Calu3 (cell line): ENCODE measurements at regions not wholly inside any gene's neighbourhood (a gene's known extent, or its start where the extent isn't known, plus 50 kb on each side); places are given as distances from the start of the nearest gene placed in this dataset.

ENCODE experiments used
- BruUV-seq: library from RNA; stranded (reverse); fragments of 400-500 nt; replicated peaks from 2 replicates; lab custom pipeline; 2021; lab: Mats Ljungman, UMichigan
- CTCF ChIA-PET: fragments of 300-600 bp; sonication (Branson Sonifier 250); formaldehyde crosslinking; loops from one replicate; lab custom pipeline; 2022; ENCODE audit warnings: antibody characterized with exemption; lab: Charles Lee
- DNase-seq: peaks from one replicate; pipeline ENCODE4 v3.0.0; 2022
- H3K27ac Mint-ChIP-seq: one replicate; pipeline ENCODE4 v1.8.0; 2022; ENCODE audit warnings: mixed read lengths; ENCODE audit not compliant: unreplicated experiment
- H3K27me3 Mint-ChIP-seq: one replicate; pipeline ENCODE4 v1.8.0; 2022; ENCODE audit warnings: mixed read lengths; ENCODE audit not compliant: unreplicated experiment
- H3K36me3 Mint-ChIP-seq: one replicate; pipeline ENCODE4 v1.8.0; 2022; ENCODE audit warnings: mild to moderate bottlenecking, moderate library complexity, mixed read lengths; ENCODE audit not compliant: insufficient read depth, unreplicated experiment
- H3K4me1 Mint-ChIP-seq: one replicate; pipeline ENCODE4 v1.8.0; 2022; ENCODE audit warnings: mild to moderate bottlenecking, low read depth, mixed read lengths; ENCODE audit not compliant: unreplicated experiment
- H3K4me3 Mint-ChIP-seq: one replicate; pipeline ENCODE4 v1.8.0; 2022; ENCODE audit warnings: mild to moderate bottlenecking, low read depth, moderate library complexity, mixed read lengths; ENCODE audit not compliant: unreplicated experiment
- H3K9me3 Mint-ChIP-seq: one replicate; pipeline ENCODE4 v1.8.0; 2022; ENCODE audit warnings: low read depth, mixed read lengths; ENCODE audit not compliant: unreplicated experiment
- CTCF ChIP-seq: fragments of 200-600 bp; IDR thresholded peaks from one replicate; pipeline ENCODE4 v1.8.0; 2022; ENCODE audit warnings: antibody characterized with exemption; ENCODE audit not compliant: unreplicated experiment
- intact Hi-C: fragments of 100-400 bp; cut with micrococcal nuclease; formaldehyde crosslinking; loops from one replicate; pipeline ENCODE4 v1.10.0; 2022; ENCODE audit not compliant: unreplicated experiment

- Mint-ChIP-seq H3K36me3 (no peaks in the 10 kb centered on the region), H3K9me3 (no peaks in the 10 kb centered on the region), H3K27me3 (no peaks in the 10 kb centered on the region), H3K4me1 (no peaks in the 10 kb centered on the region), H3K4me3 (no peak overlapping the region), H3K27ac (no peak overlapping the region)
- no peak for TF ChIP-seq CTCF
- no peak for DNase-seq
- BruUV-seq, result no TSS peak
- intact Hi-C loops, result no loop called here
- CTCF ChIA-PET, result no interaction called here
Measured at GRCh38 chr7:83786858-83787257, 137.9 kb upstream of the SEMA3E start.

GRCh38 chr7:83782628-83783027 lies 133.7 kb upstream of the SEMA3E start:
- BruUV-seq, result no TSS peak
- no peak for TF ChIP-seq CTCF
- no peaks in the 10 kb centered on the region for H3K4me1 Mint-ChIP-seq
- intact Hi-C loops, result no loop called here
- CTCF ChIA-PET, result no interaction called here
- no peaks in the 10 kb centered on the region for H3K36me3 Mint-ChIP-seq
- DNase-seq, result no peak
- H3K27me3 Mint-ChIP-seq, result no peaks in the 10 kb centered on the region
- H3K4me3 Mint-ChIP-seq, result no peak overlapping the region
- H3K9me3 Mint-ChIP-seq, result no peaks in the 10 kb centered on the region
- no peak overlapping the region for H3K27ac Mint-ChIP-seq

- BruUV-seq, result no TSS peak
- no peaks in the 10 kb centered on the region for H3K4me1 Mint-ChIP-seq
- CTCF ChIA-PET, result no interaction called here
- no peak overlapping the region for H3K4me3 Mint-ChIP-seq
- DNase-seq, result no peak
- no peak for TF ChIP-seq CTCF
- no peaks in the 10 kb centered on the region for H3K9me3 Mint-ChIP-seq
- H3K27me3 Mint-ChIP-seq, result no peaks in the 10 kb centered on the region
- intact Hi-C loops, result no loop called here
- no peak overlapping the region for H3K27ac Mint-ChIP-seq
- no peaks in the 10 kb centered on the region for H3K36me3 Mint-ChIP-seq
Measured at GRCh38 chr7:83778073-83778443, 129.1 kb upstream of the SEMA3E start.

GRCh38 chr7:83777406-83778072 lies 128.6 kb upstream of the SEMA3E start:
- DNase-seq, result no peak
- no peak for TF ChIP-seq CTCF
- H3K9me3 Mint-ChIP-seq, result no peaks in the 10 kb centered on the region
- no peak overlapping the region for H3K27ac Mint-ChIP-seq
- BruUV-seq, result no TSS peak
- H3K4me1 Mint-ChIP-seq, result no peaks in the 10 kb centered on the region
- no peaks in the 10 kb centered on the region for H3K36me3 Mint-ChIP-seq
- CTCF ChIA-PET, result no interaction called here
- no peaks in the 10 kb centered on the region for H3K27me3 Mint-ChIP-seq
- H3K4me3 Mint-ChIP-seq, result no peak overlapping the region
- intact Hi-C loops, result no loop called here
